ENCODE measurements at regions not wholly inside any gene's neighbourhood (a gene's known extent, or its start where the extent isn't known, plus 50 kb on each side); places are given as distances from the start of the nearest gene placed in this dataset.
"Not testable (repeated sequence)": the region's sequence is repeated elsewhere in the genome, so short reads cannot be mapped to it uniquely, and the experiment has no call there.

DNA sequence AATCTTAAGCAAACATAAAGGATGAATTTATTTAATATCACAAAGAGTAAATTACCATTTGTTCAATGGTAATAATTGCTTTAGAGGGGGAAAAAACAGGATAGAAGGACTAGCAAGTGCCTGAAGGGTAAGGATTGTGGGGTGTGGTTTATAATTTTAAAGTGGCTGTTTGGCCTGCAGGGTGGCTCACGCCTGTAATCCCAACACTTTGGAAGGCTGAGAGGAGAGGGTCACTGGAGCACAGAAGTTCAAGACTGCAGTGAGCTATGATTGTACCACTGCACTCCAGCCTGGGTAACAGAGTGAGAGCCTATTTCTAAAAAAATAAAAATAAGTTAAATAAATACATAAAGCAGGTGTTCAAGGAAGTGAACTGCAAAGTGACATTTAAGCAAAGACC lies 199.9 kb upstream of the AHR start:
- Histone ChIP-seq H3K9ac (ENCODE audit: low read length) (no peak overlapping the region), H3K9me2 (replicated peaks; ENCODE audit: insufficient read depth, low read length) (no peaks in the 10 kb centered on the region), H3K4me3 (ENCODE audit: insufficient read depth, low read length, poor library complexity, severe bottlenecking) (no peak overlapping the region), H3K36me3 (ENCODE audit: low read length) (no peaks in the 10 kb centered on the region), H3K4me2 (ENCODE audit: low read depth, low read length, poor library complexity, severe bottlenecking) (no peak overlapping the region), H3K79me2 (ENCODE audit: insufficient read depth, low read length) (no peaks in the 10 kb centered on the region), H3F3A (ENCODE audit: insufficient read depth) (no peaks in the 10 kb centered on the region), H3K9me3 (ENCODE audit: insufficient read depth, low read length) (peaks cover 10% of the 10 kb centered on the region; the same call in 1 of the 2 replicates), H3K27ac (ENCODE audit: low read depth, low read length) (no peak overlapping the region), H4K20me1 (ENCODE audit: low read depth, low read length) (no peaks in the 10 kb centered on the region), H3K27me3 (ENCODE audit: low read length) (no peaks in the 10 kb centered on the region), H2AFZ (ENCODE audit: low read depth, low read length, severe bottlenecking) (no peak overlapping the region)
- TF ChIP-seq, protein P1, sequence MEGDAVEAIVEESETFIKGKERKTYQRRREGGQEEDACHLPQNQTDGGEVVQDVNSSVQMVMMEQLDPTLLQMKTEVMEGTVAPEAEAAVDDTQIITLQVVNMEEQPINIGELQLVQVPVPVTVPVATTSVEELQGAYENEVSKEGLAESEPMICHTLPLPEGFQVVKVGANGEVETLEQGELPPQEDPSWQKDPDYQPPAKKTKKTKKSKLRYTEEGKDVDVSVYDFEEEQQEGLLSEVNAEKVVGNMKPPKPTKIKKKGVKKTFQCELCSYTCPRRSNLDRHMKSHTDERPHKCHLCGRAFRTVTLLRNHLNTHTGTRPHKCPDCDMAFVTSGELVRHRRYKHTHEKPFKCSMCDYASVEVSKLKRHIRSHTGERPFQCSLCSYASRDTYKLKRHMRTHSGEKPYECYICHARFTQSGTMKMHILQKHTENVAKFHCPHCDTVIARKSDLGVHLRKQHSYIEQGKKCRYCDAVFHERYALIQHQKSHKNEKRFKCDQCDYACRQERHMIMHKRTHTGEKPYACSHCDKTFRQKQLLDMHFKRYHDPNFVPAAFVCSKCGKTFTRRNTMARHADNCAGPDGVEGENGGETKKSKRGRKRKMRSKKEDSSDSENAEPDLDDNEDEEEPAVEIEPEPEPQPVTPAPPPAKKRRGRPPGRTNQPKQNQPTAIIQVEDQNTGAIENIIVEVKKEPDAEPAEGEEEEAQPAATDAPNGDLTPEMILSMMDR (IDR thresholded peaks at IDR 0.05; ENCODE audit: insufficient read depth, low read length, poor library complexity, severe bottlenecking), result no peak
- no peak for TF ChIP-seq EZH2phosphoT487 (conservative IDR thresholded peaks at IDR 0.05; ENCODE audit: low read length)

- Histone ChIP-seq H2AFZ (ENCODE audit: low read depth, low read length, severe bottlenecking) (no peak overlapping the region), H3K36me3 (ENCODE audit: low read length) (no peaks in the 10 kb centered on the region), H3K79me2 (ENCODE audit: insufficient read depth, low read length) (no peaks in the 10 kb centered on the region), H3K9me2 (replicated peaks; ENCODE audit: insufficient read depth, low read length) (no peaks in the 10 kb centered on the region), H3K9me3 (ENCODE audit: insufficient read depth, low read length) (peaks cover 10% of the 10 kb centered on the region; the same call in 1 of the 2 replicates), H3K27me3 (ENCODE audit: low read length) (no peaks in the 10 kb centered on the region), H3K4me3 (ENCODE audit: insufficient read depth, low read length, poor library complexity, severe bottlenecking) (no peak overlapping the region), H4K20me1 (ENCODE audit: low read depth, low read length) (no peaks in the 10 kb centered on the region), H3F3A (ENCODE audit: insufficient read depth) (no peaks in the 10 kb centered on the region), H3K4me2 (ENCODE audit: low read depth, low read length, poor library complexity, severe bottlenecking) (no peak overlapping the region), H3K27ac (ENCODE audit: low read depth, low read length) (no peak overlapping the region), H3K9ac (ENCODE audit: low read length) (no peak overlapping the region)
- TF ChIP-seq EZH2phosphoT487 (conservative IDR thresholded peaks at IDR 0.05; ENCODE audit: low read length), result no peak
- TF ChIP-seq, protein P1 (IDR thresholded peaks at IDR 0.05; ENCODE audit: insufficient read depth, low read length, poor library complexity, severe bottlenecking), result no peak
These were observed 199.1 kb upstream of the AHR start for GRCh38 chr7:17099083-17099973.

DNA sequence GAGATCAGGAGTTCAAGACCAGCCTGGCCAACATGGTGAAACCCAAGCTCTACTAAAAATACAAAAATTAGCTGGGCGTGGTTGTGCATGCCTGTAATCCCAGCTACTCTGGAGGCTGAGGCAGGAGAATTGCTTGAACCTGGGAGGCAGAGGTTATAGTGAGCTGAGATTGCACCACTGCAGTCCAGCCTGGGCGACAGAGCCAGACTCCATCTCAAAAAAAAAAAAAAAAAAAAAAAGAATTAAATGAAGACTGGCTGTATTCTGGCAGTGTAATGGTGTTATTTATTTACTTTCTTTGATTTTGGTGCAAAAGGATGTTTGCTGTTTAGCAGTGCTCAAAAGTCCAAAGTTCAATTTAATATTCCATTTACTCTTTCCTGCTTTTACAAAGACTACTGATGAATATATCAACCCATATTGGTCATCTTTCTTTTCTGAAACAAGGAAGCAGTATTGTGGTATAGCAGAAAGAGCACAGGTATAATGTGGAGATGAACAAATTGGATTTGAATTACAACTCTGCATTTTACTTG lies 198.4 kb upstream of the AHR start:
- H2AFZ ChIP-seq (ENCODE audit: low read depth, low read length, severe bottlenecking); H3K9me2 ChIP-seq (replicated peaks; ENCODE audit: insufficient read depth, low read length): not testable (repeated sequence)

DNA sequence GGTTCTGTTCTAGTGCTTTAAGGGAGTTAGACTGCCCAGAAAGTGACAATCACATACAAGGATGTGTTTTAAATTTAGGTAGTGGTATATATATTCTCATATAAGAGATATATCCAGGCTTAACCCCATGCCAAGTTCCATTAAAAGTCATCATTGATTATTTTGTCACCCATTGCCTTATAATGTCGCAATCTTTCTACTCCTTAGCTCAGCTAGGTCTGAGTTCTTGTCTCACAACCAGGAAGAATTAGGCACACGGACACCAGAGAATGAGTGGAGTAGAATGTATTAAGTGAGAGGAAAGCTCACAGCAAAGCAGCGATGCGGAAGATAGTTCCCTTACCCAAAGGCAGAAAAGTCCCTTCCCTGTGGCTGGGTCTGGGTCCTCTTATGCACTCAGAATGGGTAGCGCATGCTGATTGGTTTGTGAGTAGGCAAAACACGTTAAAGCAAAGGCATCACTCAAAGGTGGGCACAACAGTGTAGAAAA lies 197.2 kb upstream of the AHR start:
- Histone ChIP-seq H3K27ac (ENCODE audit: low read depth, low read length) (no peak overlapping the region), H3K79me2 (ENCODE audit: insufficient read depth, low read length) (no peaks in the 10 kb centered on the region), H3K9ac (ENCODE audit: low read length) (no peak overlapping the region), H4K20me1 (ENCODE audit: low read depth, low read length) (no peaks in the 10 kb centered on the region), H3K36me3 (ENCODE audit: low read length) (no peaks in the 10 kb centered on the region), H3K4me2 (ENCODE audit: low read depth, low read length, poor library complexity, severe bottlenecking) (no peak overlapping the region), H3K4me3 (ENCODE audit: insufficient read depth, low read length, poor library complexity, severe bottlenecking) (no peak overlapping the region), H3K9me3 (ENCODE audit: insufficient read depth, low read length) (peaks cover 10% of the 10 kb centered on the region; the same call in 1 of the 2 replicates), H3K27me3 (ENCODE audit: low read length) (no peaks in the 10 kb centered on the region), H3F3A (ENCODE audit: insufficient read depth) (no peaks in the 10 kb centered on the region), H3K9me2 (replicated peaks; ENCODE audit: insufficient read depth, low read length) (0 out of 2 replicates have a peak, but pooled peaks cover 3% of the 10 kb centered on the region), H2AFZ (ENCODE audit: low read depth, low read length, severe bottlenecking) (no peak overlapping the region)
- TF ChIP-seq, protein P1 (IDR thresholded peaks at IDR 0.05; ENCODE audit: insufficient read depth, low read length, poor library complexity, severe bottlenecking), result no peak
- TF ChIP-seq EZH2phosphoT487 (conservative IDR thresholded peaks at IDR 0.05; ENCODE audit: low read length), result no peak

More for the DNA sequence above, 198.4 kb upstream of the AHR start:
- H3K79me2 ChIP-seq (ENCODE audit: insufficient read depth, low read length); H3F3A ChIP-seq (ENCODE audit: insufficient read depth); H3K4me2 ChIP-seq (ENCODE audit: low read depth, low read length, poor library complexity, severe bottlenecking); H3K9ac ChIP-seq (ENCODE audit: low read length); H4K20me1 ChIP-seq (ENCODE audit: low read depth, low read length); H3K36me3 ChIP-seq (ENCODE audit: low read length); H3K27ac ChIP-seq (ENCODE audit: low read depth, low read length); H3K27me3 ChIP-seq (ENCODE audit: low read length); H3K4me3 ChIP-seq (ENCODE audit: insufficient read depth, low read length, poor library complexity, severe bottlenecking): not testable (repeated sequence)
- peaks cover 10% of the 10 kb centered on the region; the same call in 1 of the 2 replicates for H3K9me3 ChIP-seq (ENCODE audit: insufficient read depth, low read length)
